SK-N-SH (cell line): ENCODE measurements at regions not wholly inside any gene's neighbourhood (a gene's known extent, or its start where the extent isn't known, plus 50 kb on each side); places are given as distances from the start of the nearest gene placed in this dataset.
A peak's percentile ranks its signal among the peaks of the same experiment; 100 is the strongest.

Experiments used
- CTCF ChIA-PET: fragments of 300-600, 350-600 bp; formaldehyde crosslinking; extraction: SDS; loops from one replicate; lab custom pipeline; 2021; lab: Yijun Ruan, JAX
- POLR2A ChIA-PET: fragments of 350-600 bp; sonication (Branson Sonifier 250); formaldehyde crosslinking; extraction: SDS; loops from one replicate; lab custom pipeline; 2020; ENCODE audit warnings: antibody characterized with exemption, inconsistent platforms; lab: Yijun Ruan, JAX
- DNase-seq: peaks from one replicate; pipeline ENCODE4 v3.0.0; 2012
- H2AFZ ChIP-seq: fragments of 200-600 bp; sonication (generic); 2 replicates; pipeline ENCODE4 v1.8.1; 2016; ENCODE audit warnings: antibody characterized with exemption, mild to moderate bottlenecking, low read depth
- H3F3A ChIP-seq: fragments of 200-600 bp; sonication (generic); replicated peaks from 2 replicates; pipeline ENCODE3; 2016; ENCODE audit warnings: antibody characterized with exemption, mild to moderate bottlenecking; ENCODE audit not compliant: insufficient read depth
- H3K27ac ChIP-seq, 2 experiments: fragments of 200-500 bp in 1 of 2; fragments of 200-600 bp in 1 of 2; sonication (Bioruptor generic) in 1 of 2; sonication (generic), shearing (Covaris generic) in 1 of 2; 2 replicates each; pipeline versions ENCODE4 v1.5.1 to v1.6.1; 2014 to 2016; ENCODE audit warnings: low read depth in 2 of 2, inconsistent platforms in 1 of 2, low read length in 1 of 2, mild to moderate bottlenecking in 1 of 2, mixed read lengths in 1 of 2
- H3K27me3 ChIP-seq: fragments of 200-600 bp; sonication (generic), shearing (Covaris generic); 2 replicates; pipeline ENCODE4 v1.6.1; 2016; ENCODE audit warnings: mixed run types; ENCODE audit not compliant: insufficient read depth
- H3K36me3 ChIP-seq, 2 experiments: fragments of 200-500 bp in 1 of 2; fragments of 200-600 bp in 1 of 2; sonication (Bioruptor generic) in 1 of 2; sonication (generic) in 1 of 2; replicated peaks in 1 of 2; 2 replicates each; pipeline versions ENCODE3 to v1.5.1; 2014 to 2016; ENCODE audit warnings: low read length in 1 of 2, mild to moderate bottlenecking in 1 of 2; ENCODE audit not compliant: insufficient read depth in 2 of 2, control insufficient read depth in 1 of 2
- H3K4me1 ChIP-seq, 2 experiments: fragments of 200-500 bp in 1 of 2; fragments of 200-600 bp in 1 of 2; sonication (Bioruptor generic) in 1 of 2; sonication (generic), shearing (Covaris generic) in 1 of 2; 2 replicates each; pipeline versions ENCODE4 v1.5.1 to v1.6.1; 2014 to 2016; ENCODE audit warnings: low read depth in 1 of 2, low read length in 1 of 2, mixed run types in 1 of 2; ENCODE audit not compliant: insufficient read depth in 2 of 2, control insufficient read depth in 1 of 2
- H3K4me2 ChIP-seq: fragments of 200-600 bp; sonication (generic), shearing (Covaris generic); 2 replicates; pipeline ENCODE4 v1.6.1; 2017; ENCODE audit warnings: mixed run types
- H3K4me3 ChIP-seq, 2 experiments: fragments of 200-500 bp in 1 of 2; fragments of 200-600 bp in 1 of 2; sonication (Bioruptor generic) in 1 of 2; sonication (generic), shearing (Covaris generic) in 1 of 2; 2 replicates each; pipeline versions ENCODE4 v1.5.1 to v1.8.1; 2014 to 2016; ENCODE audit warnings: low read depth in 2 of 2, inconsistent platforms in 1 of 2, low read length in 1 of 2, mild to moderate bottlenecking in 1 of 2, mixed read lengths in 1 of 2, moderate library complexity in 1 of 2
- H3K79me2 ChIP-seq: fragments of 200-600 bp; sonication (generic); 2 replicates; pipeline ENCODE4 v1.8.1; 2017; ENCODE audit warnings: mild to moderate bottlenecking; ENCODE audit not compliant: insufficient read depth
- H3K9ac ChIP-seq: fragments of 200-600 bp; sonication (generic); 2 replicates; pipeline ENCODE4 v1.6.1; 2017; ENCODE audit warnings: mixed run types
- H3K9me2 ChIP-seq: fragments of 200-600 bp; sonication (generic); 2 replicates; pipeline ENCODE4 v1.6.1; 2017; ENCODE audit warnings: mixed run types
- H3K9me3 ChIP-seq: fragments of 200-600 bp; sonication (generic); 2 replicates; pipeline ENCODE4 v1.6.1; 2017; ENCODE audit warnings: mixed run types, mild to moderate bottlenecking, moderate library complexity
- H4K20me1 ChIP-seq: fragments of 200-600 bp; sonication (generic); 2 replicates; pipeline ENCODE4 v1.6.1; 2017; ENCODE audit warnings: mild to moderate bottlenecking, mixed run types; ENCODE audit not compliant: insufficient read depth
- CHD2 ChIP-seq: fragments of 150-350 bp; IDR thresholded peaks from 2 replicates; pipeline ENCODE4 v1.6.1; 2018; ENCODE audit warnings: low read length; ENCODE audit not compliant: partially characterized antibody
- CTCF ChIP-seq: fragments of 200-600 bp; sonication (generic); IDR thresholded peaks from 2 replicates; pipeline ENCODE4 v1.6.1; 2017; ENCODE audit warnings: antibody characterized with exemption, mild to moderate bottlenecking, moderate library complexity
- FOXJ3 ChIP-seq: sonication (generic); formaldehyde crosslinking; IDR thresholded peaks from 2 replicates; pipeline ENCODE4 v1.5.1; 2020; ENCODE audit warnings: mild to moderate bottlenecking, missing genetic modification reagents
- FOXM1 ChIP-seq: IDR thresholded peaks from 2 replicates; pipeline ENCODE4 v1.4.0; 2012; ENCODE audit warnings: low read depth, mild to moderate bottlenecking
- JUND ChIP-seq: IDR thresholded peaks from 2 replicates; pipeline ENCODE4 v1.4.0; 2012
- MEF2A ChIP-seq: IDR thresholded peaks from 2 replicates; pipeline ENCODE4 v1.4.0; 2012; ENCODE audit warnings: low read depth, borderline replicate concordance
- MXI1 ChIP-seq: IDR thresholded peaks from 2 replicates; pipeline ENCODE4 v1.6.1; 2012; ENCODE audit warnings: mild to moderate bottlenecking, low read depth, low read length, improper control_type of control experiment
- NFIC ChIP-seq: IDR thresholded peaks from 2 replicates; pipeline ENCODE4 v1.4.0; 2012; ENCODE audit warnings: borderline replicate concordance
- PBX3 ChIP-seq: IDR thresholded peaks from 2 replicates; pipeline ENCODE4; 2012
- POLR2AphosphoS5 ChIP-seq: IDR thresholded peaks from 2 replicates; pipeline ENCODE4 v1.6.1; 2012; ENCODE audit warnings: low read depth, low read length
- REST ChIP-seq: IDR thresholded peaks from 2 replicates; pipeline ENCODE4 v1.6.1; 2012; ENCODE audit warnings: mild to moderate bottlenecking, low read depth, low read length, moderate library complexity
- RFX5 ChIP-seq: IDR thresholded peaks from 2 replicates; pipeline ENCODE4 v1.6.1; 2012; ENCODE audit warnings: mild to moderate bottlenecking, improper control_type of control experiment, low read length
- RXRA ChIP-seq: IDR thresholded peaks from 2 replicates; pipeline ENCODE4 v1.4.0; 2012; ENCODE audit warnings: low read depth, mild to moderate bottlenecking, borderline replicate concordance
- SMC3 ChIP-seq: IDR thresholded peaks from 2 replicates; pipeline ENCODE4 v1.6.1; 2012; ENCODE audit warnings: low read depth, low read length, improper control_type of control experiment
- TAF1 ChIP-seq: IDR thresholded peaks from 2 replicates; pipeline ENCODE4 v1.6.1; 2012; ENCODE audit warnings: low read depth, mild to moderate bottlenecking, low read length, moderate library complexity, borderline replicate concordance
- TCF12 ChIP-seq: IDR thresholded peaks from 2 replicates; pipeline ENCODE4 v1.4.0; 2012
- TEAD4 ChIP-seq: IDR thresholded peaks from 2 replicates; pipeline ENCODE4 v1.4.0; 2012; ENCODE audit warnings: mild to moderate bottlenecking, borderline replicate concordance; ENCODE audit not compliant: insufficient read depth
- USF1 ChIP-seq: IDR thresholded peaks from 2 replicates; pipeline ENCODE4 v1.4.0; 2012; ENCODE audit warnings: low read depth, borderline replicate concordance
- YY1 ChIP-seq: IDR thresholded peaks from 2 replicates; pipeline ENCODE4 v1.4.0; 2012; ENCODE audit warnings: low read depth, mild to moderate bottlenecking
- ZBTB33 ChIP-seq: IDR thresholded peaks from 2 replicates; pipeline ENCODE4 v1.4.0; 2012; ENCODE audit warnings: low read depth, borderline replicate concordance
- WGBS: methylation state at CpG from one replicate; pipeline ENCODE4 v1.1.6; 2017; ENCODE audit warnings: low lambda C conversion rate; 5-methylcytosine and 5-hydroxymethylcytosine counted together

- Histone ChIP-seq H3K9me3 (no peaks in the 10 kb centered on the region), H3K36me3 (no peaks in the 10 kb centered on the region), H3K4me1 (no peaks in the 10 kb centered on the region), H4K20me1 (no peaks in the 10 kb centered on the region), H2AFZ (no peak overlapping the region), H3K27ac (no peak overlapping the region), H3K27me3 (no peaks in the 10 kb centered on the region), H3K79me2 (no peaks in the 10 kb centered on the region), H3F3A (no peaks in the 10 kb centered on the region), H3K9me2 (no peaks in the 10 kb centered on the region), H3K4me3 (peak overlapping the region in 1 of 2 experiments; percentile 11; a peak in 1 of 4 replicates), H3K4me2 (peak overlapping the region; percentile 36; the same call in 1 of the 2 replicates), H3K9ac (no peak overlapping the region)
- ChIA-PET CTCF (no interaction called here), POLR2A (no interaction called here)
- WGBS, result 27% methylated on average over 8 of the region's 8 CpGs
- no peak for DNase-seq
- TF ChIP-seq RXRA (no peak), ZBTB33 (no peak), POLR2AphosphoS5 (no peak), MEF2A (no peak), REST (no peak), TAF1 (no peak), RFX5 (no peak), TEAD4 (no peak), FOXM1 (no peak), NFIC (no peak), USF1 (no peak), SMC3 (no peak), FOXJ3 (CRISPR knock-in tag) (no peak), MXI1 (no peak), JUND (no peak), CHD2 (no peak), PBX3 (no peak), YY1 (no peak), TCF12 (no peak), CTCF (no peak)
Measured at GRCh38 chr11:37322333-37323194, 724.5 kb upstream of the RAG2 start.
